Neural cell (in vitro differentiated cells): ENCODE measurements at regions not wholly inside any gene's neighbourhood (a gene's known extent, or its start where the extent isn't known, plus 50 kb on each side); places are given as distances from the start of the nearest gene placed in this dataset.

Source experiments
- H2AFZ ChIP-seq: fragments of 200-600, 300-800 bp; sonication (generic), shearing (Covaris generic); 2 replicates; pipeline ENCODE4 v1.6.0; 2014; ENCODE audit warnings: low read depth, mild to moderate bottlenecking, antibody characterized with exemption, low read length, moderate library complexity
- H3F3A ChIP-seq: fragments of 200-600 bp; shearing (Covaris generic); 2 replicates; pipeline ENCODE4 v1.6.1; 2016; ENCODE audit warnings: mild to moderate bottlenecking, moderate library complexity, mixed read lengths, antibody characterized with exemption, low read length; ENCODE audit not compliant: insufficient read depth, poor library complexity, severe bottlenecking
- H3K27ac ChIP-seq: fragments of 200-600, 300-800 bp; sonication (generic), shearing (Covaris generic); 2 replicates; pipeline ENCODE4 v1.5.1; 2014; ENCODE audit warnings: mild to moderate bottlenecking, low read length, moderate library complexity
- H3K27me3 ChIP-seq: fragments of 300-800, 200-600 bp; sonication (generic), shearing (Covaris generic); 2 replicates; pipeline ENCODE4 v1.6.0; 2014; ENCODE audit warnings: mild to moderate bottlenecking, low read depth, low read length, moderate library complexity; ENCODE audit not compliant: insufficient read depth
- H3K36me3 ChIP-seq: fragments of 300-800, 200-600 bp; sonication (generic), shearing (Covaris generic); 2 replicates; pipeline ENCODE4 v1.5.1; 2014; ENCODE audit warnings: mild to moderate bottlenecking, antibody characterized with exemption, low read length, moderate library complexity; ENCODE audit not compliant: insufficient read depth
- H3K4me2 ChIP-seq: fragments of 300-800, 200-600 bp; sonication (generic), shearing (Covaris generic); 2 replicates; pipeline ENCODE4 v1.6.0; 2014; ENCODE audit warnings: mild to moderate bottlenecking, low read length
- H3K4me3 ChIP-seq: fragments of 300-800, 200-600 bp; sonication (generic), shearing (Covaris generic); 2 replicates; pipeline ENCODE4 v1.5.1; 2014; ENCODE audit warnings: mild to moderate bottlenecking, low read length, moderate library complexity
- H3K79me2 ChIP-seq: fragments of 200-600 bp; shearing (Covaris generic); replicated peaks from 2 replicates; pipeline ENCODE4 v1.6.0; 2014; ENCODE audit warnings: mild to moderate bottlenecking, low read length, moderate library complexity; ENCODE audit not compliant: insufficient read depth
- H3K9ac ChIP-seq: fragments of 300-800, 200-600 bp; sonication (generic), shearing (Covaris generic); 2 replicates; pipeline ENCODE4 v1.6.1; 2016; ENCODE audit warnings: mild to moderate bottlenecking, low read length, mixed read lengths
- H3K9me2 ChIP-seq: fragments of 200-600 bp; shearing (Covaris generic); 2 replicates; pipeline ENCODE4 v1.6.1; 2016; ENCODE audit warnings: mild to moderate bottlenecking, low read length, mixed read lengths; ENCODE audit not compliant: insufficient read depth
- H3K9me3 ChIP-seq: fragments of 200-600, 300-800 bp; sonication (generic), shearing (Covaris generic); 2 replicates; pipeline ENCODE4 v1.6.1; 2016; ENCODE audit warnings: mild to moderate bottlenecking, mixed run types, low read length, moderate library complexity, mixed read lengths
- H4K20me1 ChIP-seq: fragments of 200-600 bp; shearing (Covaris generic); 2 replicates; pipeline ENCODE4 v1.6.1; 2016; ENCODE audit warnings: mild to moderate bottlenecking, mixed run types; ENCODE audit not compliant: insufficient read depth
- EP300 ChIP-seq: fragments of 450-650 bp; conservative IDR thresholded peaks from 2 replicates; pipeline ENCODE4 v1.6.1; 2014; ENCODE audit warnings: antibody characterized with exemption, mild to moderate bottlenecking, moderate library complexity; ENCODE audit not compliant: poor library complexity, severe bottlenecking
- EZH2 ChIP-seq: fragments of 200-600, 300-800 bp; shearing (Covaris generic), sonication (generic); IDR thresholded peaks from 2 replicates; pipeline ENCODE4 v1.6.1; 2014; ENCODE audit warnings: antibody characterized with exemption, low read length, borderline replicate concordance, mild to moderate bottlenecking; ENCODE audit not compliant: insufficient read depth, poor library complexity, severe bottlenecking
- MXI1 ChIP-seq: fragments of 450-650 bp; conservative IDR thresholded peaks from 2 replicates; pipeline ENCODE4 v1.6.1; 2014; ENCODE audit warnings: antibody characterized with exemption, mild to moderate bottlenecking; ENCODE audit not compliant: poor library complexity, severe bottlenecking
- POLR2AphosphoS5 ChIP-seq: IDR thresholded peaks from 2 replicates; pipeline ENCODE4 v1.6.1; 2012
- RAD21 ChIP-seq: fragments of 450-650 bp; conservative IDR thresholded peaks from 2 replicates; pipeline ENCODE4 v1.6.1; 2014; ENCODE audit warnings: antibody characterized with exemption, mild to moderate bottlenecking, moderate library complexity
- SMC3 ChIP-seq: fragments of 450-650 bp; conservative IDR thresholded peaks from 2 replicates; pipeline ENCODE4 v1.6.1; 2014; ENCODE audit warnings: antibody characterized with exemption, mild to moderate bottlenecking, moderate library complexity; ENCODE audit not compliant: poor library complexity
- TAF1 ChIP-seq: IDR thresholded peaks from 2 replicates; pipeline ENCODE4 v1.6.1; 2012; ENCODE audit warnings: low read depth
- TF ChIP-seq, protein P1 (sequence below): fragments of 450-650 bp; IDR thresholded peaks from 2 replicates; pipeline ENCODE4 v1.5.1; 2014; ENCODE audit warnings: antibody characterized with exemption, mild to moderate bottlenecking, moderate library complexity; ENCODE audit not compliant: poor library complexity, severe bottlenecking
- TF ChIP-seq, protein P2 (sequence below): IDR thresholded peaks from 2 replicates; pipeline ENCODE4 v1.6.1; 2012; ENCODE audit warnings: borderline replicate concordance

DNA sequence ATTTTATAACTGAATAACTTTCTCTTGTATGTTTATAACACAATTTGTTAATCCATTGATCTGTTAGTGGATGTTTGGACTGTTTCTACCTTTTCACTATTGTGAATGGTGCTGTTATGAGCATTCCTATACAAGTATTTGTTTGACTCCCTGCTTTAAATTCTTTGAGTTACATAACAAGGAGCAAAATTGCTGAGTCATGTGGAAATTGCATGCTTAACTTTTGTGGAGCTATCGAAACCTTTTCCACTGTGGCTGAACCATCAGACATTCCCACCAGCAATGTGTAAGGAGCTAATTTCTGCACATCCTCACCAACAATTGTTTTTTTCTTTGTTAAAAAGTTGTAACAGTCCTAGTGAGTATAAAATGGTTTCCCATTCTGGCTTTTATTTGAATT, 415.5 kb downstream of the CBLN2 start:
- H3K9me3 ChIP-seq, result no peaks in the 10 kb centered on the region
- no peaks in the 10 kb centered on the region for H3K27me3 ChIP-seq
- no peaks in the 10 kb centered on the region for H3F3A ChIP-seq
- H4K20me1 ChIP-seq, result no peaks in the 10 kb centered on the region
- no peaks in the 10 kb centered on the region for H3K9me2 ChIP-seq
- no peak overlapping the region for H3K4me2 ChIP-seq
- H3K79me2 ChIP-seq, result no peaks in the 10 kb centered on the region
- no peak overlapping the region for H3K4me3 ChIP-seq
- no peak overlapping the region for H2AFZ ChIP-seq
- no peak overlapping the region for H3K27ac ChIP-seq
- no peaks in the 10 kb centered on the region for H3K36me3 ChIP-seq
- TF ChIP-seq TAF1, result no peak
- no peak overlapping the region for H3K9ac ChIP-seq

DNA sequence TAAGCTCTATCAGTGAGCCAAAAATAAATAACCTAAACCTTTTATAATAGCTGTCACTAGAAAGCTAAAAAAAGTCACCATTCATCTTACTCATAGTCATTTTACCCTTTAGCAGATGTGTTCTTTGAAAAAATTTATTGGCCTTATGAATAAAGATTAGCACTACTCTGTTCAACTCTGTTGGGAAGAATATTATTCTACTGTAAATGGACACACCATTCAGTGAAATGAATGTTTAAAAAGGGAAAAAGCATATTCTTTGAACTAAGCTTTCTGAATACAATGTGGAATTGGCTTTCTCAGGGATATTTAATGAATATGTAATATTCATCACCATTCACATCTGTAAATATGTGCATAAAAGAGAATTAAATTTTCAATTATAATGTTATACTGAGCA, 422.0 kb downstream of the CBLN2 start:
- Histone ChIP-seq H3K9ac (no peak overlapping the region), H3K4me3 (no peak overlapping the region), H3K9me3 (no peaks in the 10 kb centered on the region), H4K20me1 (no peaks in the 10 kb centered on the region), H2AFZ (no peak overlapping the region), H3K9me2 (no peaks in the 10 kb centered on the region), H3K79me2 (no peaks in the 10 kb centered on the region), H3K27ac (no peak overlapping the region), H3K4me2 (no peak overlapping the region), H3K27me3 (no peaks in the 10 kb centered on the region), H3K36me3 (no peaks in the 10 kb centered on the region), H3F3A (no peaks in the 10 kb centered on the region)
- TF ChIP-seq SMC3, result no peak
- TF ChIP-seq POLR2AphosphoS5, result no peak
- TF ChIP-seq MXI1, result no peak

DNA sequence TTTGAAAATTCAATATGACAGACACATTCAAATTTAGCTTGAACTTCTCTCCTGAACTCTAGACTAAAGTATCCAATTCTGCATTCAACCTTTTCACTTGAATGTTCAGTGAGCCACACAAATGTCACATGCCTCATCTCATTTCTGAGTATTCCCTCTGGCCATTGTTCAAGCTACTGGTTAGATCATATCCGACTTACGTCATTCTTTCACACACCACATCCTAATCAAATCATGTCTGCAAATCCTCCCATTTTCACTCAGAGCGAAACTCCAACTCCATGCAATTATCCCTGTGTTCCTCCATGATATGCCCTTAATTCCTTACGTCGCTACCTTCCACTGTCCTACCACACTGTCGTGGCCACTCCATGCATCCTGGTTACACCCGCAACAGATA, 425.1 kb downstream of the CBLN2 start:
- H3K9ac ChIP-seq, result no peak overlapping the region
- TF ChIP-seq TAF1, result no peak
- TF ChIP-seq RAD21, result no peak
- no peak for TF ChIP-seq POLR2AphosphoS5
- no peak for TF ChIP-seq EZH2
- TF ChIP-seq, protein P1, sequence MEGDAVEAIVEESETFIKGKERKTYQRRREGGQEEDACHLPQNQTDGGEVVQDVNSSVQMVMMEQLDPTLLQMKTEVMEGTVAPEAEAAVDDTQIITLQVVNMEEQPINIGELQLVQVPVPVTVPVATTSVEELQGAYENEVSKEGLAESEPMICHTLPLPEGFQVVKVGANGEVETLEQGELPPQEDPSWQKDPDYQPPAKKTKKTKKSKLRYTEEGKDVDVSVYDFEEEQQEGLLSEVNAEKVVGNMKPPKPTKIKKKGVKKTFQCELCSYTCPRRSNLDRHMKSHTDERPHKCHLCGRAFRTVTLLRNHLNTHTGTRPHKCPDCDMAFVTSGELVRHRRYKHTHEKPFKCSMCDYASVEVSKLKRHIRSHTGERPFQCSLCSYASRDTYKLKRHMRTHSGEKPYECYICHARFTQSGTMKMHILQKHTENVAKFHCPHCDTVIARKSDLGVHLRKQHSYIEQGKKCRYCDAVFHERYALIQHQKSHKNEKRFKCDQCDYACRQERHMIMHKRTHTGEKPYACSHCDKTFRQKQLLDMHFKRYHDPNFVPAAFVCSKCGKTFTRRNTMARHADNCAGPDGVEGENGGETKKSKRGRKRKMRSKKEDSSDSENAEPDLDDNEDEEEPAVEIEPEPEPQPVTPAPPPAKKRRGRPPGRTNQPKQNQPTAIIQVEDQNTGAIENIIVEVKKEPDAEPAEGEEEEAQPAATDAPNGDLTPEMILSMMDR, result no peak
- TF ChIP-seq, protein P2, sequence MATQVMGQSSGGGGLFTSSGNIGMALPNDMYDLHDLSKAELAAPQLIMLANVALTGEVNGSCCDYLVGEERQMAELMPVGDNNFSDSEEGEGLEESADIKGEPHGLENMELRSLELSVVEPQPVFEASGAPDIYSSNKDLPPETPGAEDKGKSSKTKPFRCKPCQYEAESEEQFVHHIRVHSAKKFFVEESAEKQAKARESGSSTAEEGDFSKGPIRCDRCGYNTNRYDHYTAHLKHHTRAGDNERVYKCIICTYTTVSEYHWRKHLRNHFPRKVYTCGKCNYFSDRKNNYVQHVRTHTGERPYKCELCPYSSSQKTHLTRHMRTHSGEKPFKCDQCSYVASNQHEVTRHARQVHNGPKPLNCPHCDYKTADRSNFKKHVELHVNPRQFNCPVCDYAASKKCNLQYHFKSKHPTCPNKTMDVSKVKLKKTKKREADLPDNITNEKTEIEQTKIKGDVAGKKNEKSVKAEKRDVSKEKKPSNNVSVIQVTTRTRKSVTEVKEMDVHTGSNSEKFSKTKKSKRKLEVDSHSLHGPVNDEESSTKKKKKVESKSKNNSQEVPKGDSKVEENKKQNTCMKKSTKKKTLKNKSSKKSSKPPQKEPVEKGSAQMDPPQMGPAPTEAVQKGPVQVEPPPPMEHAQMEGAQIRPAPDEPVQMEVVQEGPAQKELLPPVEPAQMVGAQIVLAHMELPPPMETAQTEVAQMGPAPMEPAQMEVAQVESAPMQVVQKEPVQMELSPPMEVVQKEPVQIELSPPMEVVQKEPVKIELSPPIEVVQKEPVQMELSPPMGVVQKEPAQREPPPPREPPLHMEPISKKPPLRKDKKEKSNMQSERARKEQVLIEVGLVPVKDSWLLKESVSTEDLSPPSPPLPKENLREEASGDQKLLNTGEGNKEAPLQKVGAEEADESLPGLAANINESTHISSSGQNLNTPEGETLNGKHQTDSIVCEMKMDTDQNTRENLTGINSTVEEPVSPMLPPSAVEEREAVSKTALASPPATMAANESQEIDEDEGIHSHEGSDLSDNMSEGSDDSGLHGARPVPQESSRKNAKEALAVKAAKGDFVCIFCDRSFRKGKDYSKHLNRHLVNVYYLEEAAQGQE, result no peak
- TF ChIP-seq EP300, result no peak
- no peak for TF ChIP-seq SMC3
- TF ChIP-seq MXI1, result no peak
- no peaks in the 10 kb centered on the region for H3K79me2 ChIP-seq
- H3F3A ChIP-seq, result no peaks in the 10 kb centered on the region
- H3K36me3 ChIP-seq, result no peaks in the 10 kb centered on the region
- no peaks in the 10 kb centered on the region for H3K9me2 ChIP-seq
- H3K4me3 ChIP-seq, result no peak overlapping the region
- H3K27me3 ChIP-seq, result no peaks in the 10 kb centered on the region
- no peak overlapping the region for H2AFZ ChIP-seq
- no peaks in the 10 kb centered on the region for H3K9me3 ChIP-seq
- H4K20me1 ChIP-seq, result no peaks in the 10 kb centered on the region
- H3K27ac ChIP-seq, result no peak overlapping the region
- H3K4me2 ChIP-seq, result no peak overlapping the region
